ENCODE measurements at regions not wholly inside any gene's neighbourhood (a gene's known extent, or its start where the extent isn't known, plus 50 kb on each side); places are given as distances from the start of the nearest gene placed in this dataset.

- no peaks in the 10 kb centered on the region for H3K36me3 ChIP-seq
- no peak overlapping the region for H3K27ac ChIP-seq
- DNase-seq (ENCODE audit: extremely low spot score in 2 of 2) = no peak
- TF ChIP-seq CTCF (IDR thresholded peaks at IDR 0.05) (no peak), POLR2AphosphoS5 (IDR thresholded peaks at IDR 0.05; ENCODE audit: insufficient read depth in 1 of 2, low read depth in 1 of 2) (no peak), POLR2A (IDR thresholded peaks at IDR 0.05) (no peak)
- H3K4me1 ChIP-seq = no peaks in the 10 kb centered on the region
- intact Hi-C loops (cut with DNase I) = no loop called here
- no peak overlapping the region for H3K4me3 ChIP-seq
- H3K27me3 ChIP-seq = no peaks in the 10 kb centered on the region
- H3K9me3 ChIP-seq = no peaks in the 10 kb centered on the region
Measured at GRCh38 chr10:124256151-124256550, 162.6 kb downstream of the OAT start.

GRCh38 chr10:124255556-124255955, 162.2 kb upstream of the CHST15 start:
- H3K27me3 ChIP-seq = no peaks in the 10 kb centered on the region
- TF ChIP-seq POLR2AphosphoS5 (IDR thresholded peaks at IDR 0.05; ENCODE audit: insufficient read depth in 1 of 2, low read depth in 1 of 2) = no peak
- no peak for TF ChIP-seq CTCF (IDR thresholded peaks at IDR 0.05)
- no peaks in the 10 kb centered on the region for H3K4me1 ChIP-seq
- H3K9me3 ChIP-seq = no peaks in the 10 kb centered on the region
- no peak overlapping the region for H3K4me3 ChIP-seq
- H3K27ac ChIP-seq = no peak overlapping the region
- H3K36me3 ChIP-seq = no peaks in the 10 kb centered on the region
- intact Hi-C loops (cut with DNase I) = no loop called here
- no peak for DNase-seq (ENCODE audit: extremely low spot score in 2 of 2)

GRCh38 chr10:124254490-124254889, 161.1 kb upstream of the CHST15 start:
- DNase-seq (ENCODE audit: extremely low spot score in 2 of 2) = no peak
- H3K36me3 ChIP-seq = no peaks in the 10 kb centered on the region
- no peak overlapping the region for H3K4me3 ChIP-seq
- no peaks in the 10 kb centered on the region for H3K27me3 ChIP-seq
- no peak for TF ChIP-seq POLR2AphosphoS5 (IDR thresholded peaks at IDR 0.05; ENCODE audit: insufficient read depth in 1 of 2, low read depth in 1 of 2)
- no peak for TF ChIP-seq POLR2A (IDR thresholded peaks at IDR 0.05)
- peaks cover 5% of the 10 kb centered on the region for H3K4me1 ChIP-seq
- intact Hi-C loops (cut with DNase I) = no loop called here
- H3K9me3 ChIP-seq = no peaks in the 10 kb centered on the region
- H3K27ac ChIP-seq = no peak overlapping the region

GRCh38 chr10:124253006-124253405, 159.6 kb upstream of the CHST15 start:
- no peaks in the 10 kb centered on the region for H3K9me3 ChIP-seq
- intact Hi-C loops (cut with DNase I) = no loop called here
- TF ChIP-seq POLR2AphosphoS5 (IDR thresholded peaks at IDR 0.05; ENCODE audit: insufficient read depth in 1 of 2, low read depth in 1 of 2) = no peak
- TF ChIP-seq POLR2A (IDR thresholded peaks at IDR 0.05) = no peak
- TF ChIP-seq CTCF (IDR thresholded peaks at IDR 0.05) = no peak

GRCh38 chr10:124252097-124252715, 158.8 kb upstream of the CHST15 start:
- no peak for TF ChIP-seq POLR2AphosphoS5 (IDR thresholded peaks at IDR 0.05; ENCODE audit: insufficient read depth in 1 of 2, low read depth in 1 of 2)
- no peak for TF ChIP-seq POLR2A (IDR thresholded peaks at IDR 0.05)
- TF ChIP-seq CTCF (IDR thresholded peaks at IDR 0.05) = no peak
- Histone ChIP-seq H3K36me3 (no peaks in the 10 kb centered on the region), H3K9me3 (no peaks in the 10 kb centered on the region), H3K27ac (no peak overlapping the region), H3K4me1 (peaks cover 6% of the 10 kb centered on the region), H3K27me3 (no peaks in the 10 kb centered on the region), H3K4me3 (no peak overlapping the region)
- intact Hi-C loops (cut with DNase I) = no loop called here
- no peak for DNase-seq (ENCODE audit: extremely low spot score in 2 of 2)

More at GRCh38 chr10:124253006-124253405, 159.6 kb upstream of the CHST15 start:
- Histone ChIP-seq H3K36me3 (no peaks in the 10 kb centered on the region), H3K27ac (no peak overlapping the region), H3K4me3 (no peak overlapping the region), H3K4me1 (peaks cover 6% of the 10 kb centered on the region), H3K27me3 (no peaks in the 10 kb centered on the region)
- no peak for DNase-seq (ENCODE audit: extremely low spot score in 2 of 2)
